ENCODE measurements at regions not wholly inside any gene's neighbourhood (a gene's known extent, or its start where the extent isn't known, plus 50 kb on each side); places are given as distances from the start of the nearest gene placed in this dataset.

- H3K9me3 ChIP-seq, result no peaks in the 10 kb centered on the region
- no peaks in the 10 kb centered on the region for H3K36me3 ChIP-seq
- no peak for TF ChIP-seq CTCF (IDR thresholded peaks at IDR 0.05)
- peak in 1 of 2 donors; percentile 48 for DNase-seq
- H3K4me3 ChIP-seq, result peak overlapping the region; percentile 49 to 97 (median 74)
- 0% methylated on average over 34 to 36 of the region's 36 CpGs for WGBS, 2 donors
- H3K4me1 ChIP-seq, result peaks cover 26 to 59% (median 52%) of the 10 kb centered on the region in 9 donors
- ATAC-seq, result peak in 1 of 8 donors; percentile 4
- no peaks in the 10 kb centered on the region for H3K27me3 ChIP-seq
- intact Hi-C loops (cut with DNase I), result loop anchor here in 7 of 10 donors (5.0 kb wide), 3 partner anchors 37 to 43 kb away; no protein-coding TSS in a partner anchor
- peak overlapping the region; percentile 81 to 97 (median 92) for H3K27ac ChIP-seq
These were observed 159.9 kb upstream of the GRK3 start for GRCh38 chr22:25404556-25404927.

GRCh38 chr22:25404928-25405816 lies 159.3 kb upstream of the GRK3 start:
- no peaks in the 10 kb centered on the region for H3K9me3 ChIP-seq
- DNase-seq, result peak; percentile 80 to 89
- H3K27ac ChIP-seq, result peak overlapping the region; percentile 81 to 97 (median 92)
- peaks cover 26 to 53% (median 49%) of the 10 kb centered on the region in 9 donors for H3K4me1 ChIP-seq
- H3K27me3 ChIP-seq, result no peaks in the 10 kb centered on the region
- H3K36me3 ChIP-seq, result no peaks in the 10 kb centered on the region
- ATAC-seq, result peak; percentile 42 to 82 (median 64)
- intact Hi-C loops (cut with DNase I), result loop anchor here in 7 of 10 donors (5.0 kb wide), 3 partner anchors 38 to 43 kb away; no protein-coding TSS in a partner anchor
- WGBS, 2 donors, result 1% methylated on average over 70 to 117 of the region's 117 CpGs
- TF ChIP-seq CTCF (IDR thresholded peaks at IDR 0.05), result no peak
- peak overlapping the region; percentile 49 to 97 (median 74) for H3K4me3 ChIP-seq

GRCh38 chr22:25405841-25406509 lies 158.5 kb upstream of the GRK3 start:
- ATAC-seq, result no peak
- DNase-seq, result no peak
- Histone ChIP-seq H3K27ac (peak overlapping the region; percentile 81 to 97 (median 92)), H3K27me3 (no peaks in the 10 kb centered on the region), H3K36me3 (no peaks in the 10 kb centered on the region), H3K4me1 (peaks cover 20 to 45% (median 41%) of the 10 kb centered on the region in 9 donors), H3K9me3 (no peaks in the 10 kb centered on the region), H3K4me3 (peak overlapping the region in 9 of 10 donors; percentile 67 to 97 (median 75))
- no peak for TF ChIP-seq CTCF (IDR thresholded peaks at IDR 0.05)
- intact Hi-C loops (cut with DNase I), result no loop called here
- WGBS, 2 donors, result 80 to 82% methylated on average over 19 of the region's 19 CpGs

GRCh38 chr22:25406510-25407210 lies 157.8 kb upstream of the GRK3 start:
- H3K27ac ChIP-seq, result no peak overlapping the region
- intact Hi-C loops (cut with DNase I), result no loop called here
- no peaks in the 10 kb centered on the region for H3K27me3 ChIP-seq
- no peak for TF ChIP-seq CTCF (IDR thresholded peaks at IDR 0.05)
- peaks cover 16 to 38% (median 35%) of the 10 kb centered on the region in 9 donors for H3K4me1 ChIP-seq
- WGBS, 2 donors, result 92 to 93% methylated on average over 10 of the region's 10 CpGs
- no peak overlapping the region for H3K4me3 ChIP-seq
- no peaks in the 10 kb centered on the region for H3K9me3 ChIP-seq
- no peaks in the 10 kb centered on the region for H3K36me3 ChIP-seq
- DNase-seq (peak in 1 of 2 donors; percentile 48), ATAC-seq (no peak)

Measured in heart right ventricle (tissue), 16 donors.